Neural progenitor cell (in vitro differentiated cells): ENCODE measurements at regions not wholly inside any gene's neighbourhood (a gene's known extent, or its start where the extent isn't known, plus 50 kb on each side); places are given as distances from the start of the nearest gene placed in this dataset.

ENCODE experiments used
- DNase-seq: peaks from one replicate; pipeline ENCODE4 v3.0.0-alpha.2; 2016; ENCODE audit warnings: low spot score
- H2AFZ ChIP-seq: fragments of 200-600 bp; sonication (generic); replicated peaks from 2 replicates; pipeline ENCODE4 v1.6.1; 2016; ENCODE audit warnings: antibody characterized with exemption
- H3F3A ChIP-seq: fragments of 200-600 bp; sonication (generic); 2 replicates; pipeline ENCODE4 v1.6.1; 2016; ENCODE audit warnings: antibody characterized with exemption, low read depth
- H3K27ac ChIP-seq: fragments of 200-600 bp; sonication (generic); 2 replicates; pipeline ENCODE4 v1.5.1; 2016; ENCODE audit warnings: mild to moderate bottlenecking
- H3K27me3 ChIP-seq: fragments of 200-600 bp; sonication (generic); 2 replicates; pipeline ENCODE4 v1.6.1; 2016; ENCODE audit warnings: mild to moderate bottlenecking, moderate library complexity
- H3K36me3 ChIP-seq: fragments of 200-600 bp; sonication (generic); 2 replicates; pipeline ENCODE4 v1.5.1; 2016
- H3K4me1 ChIP-seq: fragments of 200-600 bp; sonication (generic); 2 replicates; pipeline ENCODE4 v1.6.1; 2016; ENCODE audit warnings: mixed run types
- H3K4me2 ChIP-seq: fragments of 200-600 bp; sonication (generic); 2 replicates; pipeline ENCODE4 v1.6.1; 2016
- H3K4me3 ChIP-seq: fragments of 200-600 bp; sonication (generic); 2 replicates; pipeline ENCODE4 v1.5.1; 2016
- H3K79me2 ChIP-seq: fragments of 200-600 bp; sonication (generic); 2 replicates; pipeline ENCODE4 v1.6.1; 2016; ENCODE audit warnings: low read depth
- H3K9ac ChIP-seq: fragments of 200-600 bp; sonication (generic); 2 replicates; pipeline ENCODE4 v1.6.1; 2016
- H3K9me3 ChIP-seq: fragments of 200-600 bp; sonication (generic); 2 replicates; pipeline ENCODE4 v1.5.1; 2016; ENCODE audit warnings: low read depth
- H4K20me1 ChIP-seq: fragments of 200-600 bp; sonication (generic); 2 replicates; pipeline ENCODE4 v1.6.1; 2016; ENCODE audit warnings: low read depth
- H3K27ac Mint-ChIP-seq: 3 replicates; pipeline ENCODE4 v1.8.0; 2021; ENCODE audit warnings: mixed read lengths
- H3K27me3 Mint-ChIP-seq: 2 replicates; pipeline ENCODE4 v1.8.0; 2022; ENCODE audit warnings: low read depth, mild to moderate bottlenecking, inconsistent platforms, moderate library complexity, mixed read lengths; ENCODE audit not compliant: insufficient read depth
- H3K36me3 Mint-ChIP-seq: 3 replicates; pipeline ENCODE4 v1.8.0; 2021; ENCODE audit warnings: mixed read lengths
- H3K4me1 Mint-ChIP-seq: 3 replicates; pipeline ENCODE4 v1.8.0; 2021; ENCODE audit warnings: mixed read lengths
- H3K4me3 Mint-ChIP-seq: 3 replicates; pipeline ENCODE4 v1.8.0; 2021; ENCODE audit warnings: mild to moderate bottlenecking, moderate library complexity, mixed read lengths
- H3K9me3 Mint-ChIP-seq: 3 replicates; pipeline ENCODE4 v1.8.0; 2020; ENCODE audit warnings: mixed read lengths
- CTCF ChIP-seq: fragments of 200-600 bp; sonication (generic); IDR thresholded peaks from 2 replicates; pipeline ENCODE4 v1.5.1; 2017; ENCODE audit warnings: antibody characterized with exemption, mild to moderate bottlenecking
- EZH2 ChIP-seq: fragments of 200-600 bp; sonication (generic); IDR thresholded peaks from 2 replicates; pipeline ENCODE4 v1.6.1; 2017; ENCODE audit warnings: antibody characterized with exemption, mild to moderate bottlenecking, moderate library complexity
- EZH2phosphoT487 ChIP-seq: fragments of 200-600 bp; sonication (generic); IDR thresholded peaks from 2 replicates; pipeline ENCODE4 v1.6.1; 2017; ENCODE audit warnings: antibody characterized with exemption

- H3K4me1 ChIP-seq: no peaks in the 10 kb centered on the region
- H3K9me3 ChIP-seq: no peaks in the 10 kb centered on the region
- H3F3A ChIP-seq: no peaks in the 10 kb centered on the region
- Mint-ChIP-seq H3K36me3 (peaks cover 2% of the 10 kb centered on the region), H3K27me3 (no peaks in the 10 kb centered on the region), H3K9me3 (peaks cover 7% of the 10 kb centered on the region), H3K4me3 (no peak overlapping the region), H3K27ac (no peak overlapping the region), H3K4me1 (no peaks in the 10 kb centered on the region)
- H3K79me2 ChIP-seq: no peaks in the 10 kb centered on the region
- no peak overlapping the region for H3K4me3 ChIP-seq
- H3K27me3 ChIP-seq: no peaks in the 10 kb centered on the region
- no peak overlapping the region for H3K4me2 ChIP-seq
- DNase-seq: no peak
- no peak for TF ChIP-seq EZH2phosphoT487
- TF ChIP-seq CTCF: no peak
- TF ChIP-seq EZH2: no peak
- no peak overlapping the region for H2AFZ ChIP-seq
- no peaks in the 10 kb centered on the region for H4K20me1 ChIP-seq
- no peak overlapping the region for H3K9ac ChIP-seq
- no peak overlapping the region for H3K27ac ChIP-seq
- H3K36me3 ChIP-seq: no peaks in the 10 kb centered on the region
These were observed 880.3 kb upstream of the GBE1 start for GRCh38 chr3:82641701-82642100.

GRCh38 chr3:82640254-82640653, 878.8 kb upstream of the GBE1 start:
- Histone ChIP-seq H3K9me3 (no peaks in the 10 kb centered on the region), H4K20me1 (no peaks in the 10 kb centered on the region), H3K27ac (no peak overlapping the region), H3K9ac (no peak overlapping the region), H3K4me2 (no peak overlapping the region), H3K27me3 (no peaks in the 10 kb centered on the region), H3F3A (no peaks in the 10 kb centered on the region), H3K4me3 (no peak overlapping the region), H3K36me3 (no peaks in the 10 kb centered on the region), H3K79me2 (no peaks in the 10 kb centered on the region), H2AFZ (no peak overlapping the region), H3K4me1 (no peaks in the 10 kb centered on the region)
- Mint-ChIP-seq H3K27me3 (no peaks in the 10 kb centered on the region), H3K4me1 (no peaks in the 10 kb centered on the region), H3K4me3 (no peak overlapping the region), H3K9me3 (peaks cover 7% of the 10 kb centered on the region), H3K27ac (no peak overlapping the region), H3K36me3 (peaks cover 2% of the 10 kb centered on the region)
- no peak for DNase-seq
- TF ChIP-seq EZH2 (no peak), EZH2phosphoT487 (no peak), CTCF (no peak)

- Histone ChIP-seq H3K27ac (no peak overlapping the region), H3K27me3 (no peaks in the 10 kb centered on the region), H3F3A (no peaks in the 10 kb centered on the region), H2AFZ (no peak overlapping the region), H3K4me2 (no peak overlapping the region), H3K4me3 (no peak overlapping the region), H3K4me1 (peaks cover 9% of the 10 kb centered on the region), H3K9ac (no peak overlapping the region), H3K79me2 (no peaks in the 10 kb centered on the region), H4K20me1 (no peaks in the 10 kb centered on the region), H3K36me3 (no peaks in the 10 kb centered on the region), H3K9me3 (peaks cover 3% of the 10 kb centered on the region)
- Mint-ChIP-seq H3K9me3 (peaks cover 7% of the 10 kb centered on the region), H3K4me1 (peaks cover 5% of the 10 kb centered on the region), H3K4me3 (no peak overlapping the region), H3K36me3 (peaks cover 2% of the 10 kb centered on the region), H3K27ac (no peak overlapping the region), H3K27me3 (no peaks in the 10 kb centered on the region)
- DNase-seq: no peak
- TF ChIP-seq CTCF (no peak), EZH2 (no peak), EZH2phosphoT487 (no peak)
These were observed 876.1 kb upstream of the GBE1 start for GRCh38 chr3:82637574-82637973.

GRCh38 chr3:82636177-82636576, 874.7 kb upstream of the GBE1 start:
- no peaks in the 10 kb centered on the region for H3K27me3 ChIP-seq

More at GRCh38 chr3:82636177-82636576, 874.7 kb upstream of the GBE1 start:
- no peak overlapping the region for H3K27ac Mint-ChIP-seq
- Histone ChIP-seq H3K36me3 (no peaks in the 10 kb centered on the region), H3F3A (no peaks in the 10 kb centered on the region), H3K27ac (no peak overlapping the region), H3K4me1 (peaks cover 9% of the 10 kb centered on the region), H3K9me3 (peaks cover 3% of the 10 kb centered on the region), H3K4me2 (no peak overlapping the region), H4K20me1 (no peaks in the 10 kb centered on the region), H3K4me3 (no peak overlapping the region), H3K9ac (no peak overlapping the region), H2AFZ (no peak overlapping the region), H3K79me2 (no peaks in the 10 kb centered on the region)
- peaks cover 5% of the 10 kb centered on the region for H3K4me1 Mint-ChIP-seq
- H3K36me3 Mint-ChIP-seq: peaks cover 2% of the 10 kb centered on the region
- no peak for DNase-seq
- no peaks in the 10 kb centered on the region for H3K9me3 Mint-ChIP-seq
- no peaks in the 10 kb centered on the region for H3K27me3 Mint-ChIP-seq
- TF ChIP-seq EZH2phosphoT487: no peak
- no peak for TF ChIP-seq CTCF
- TF ChIP-seq EZH2: no peak
- H3K4me3 Mint-ChIP-seq: no peak overlapping the region
